Mononuclear cell (primary cell): ENCODE measurements at regions not wholly inside any gene's neighbourhood (a gene's known extent, or its start where the extent isn't known, plus 50 kb on each side); places are given as distances from the start of the nearest gene placed in this dataset.
"Not testable (repeated sequence)": the region's sequence is repeated elsewhere in the genome, so short reads cannot be mapped to it uniquely, and the experiment has no call there.

Source experiments
- H3K27me3 ChIP-seq: 2 replicates; pipeline ENCODE4 v1.6.0; 2011; ENCODE audit warnings: low read length, control low read depth; ENCODE audit not compliant: insufficient read depth
- H3K4me1 ChIP-seq: 2 replicates; pipeline ENCODE4 v1.5.1; 2011; ENCODE audit warnings: mild to moderate bottlenecking, low read length, control low read depth; ENCODE audit not compliant: insufficient read depth
- H3K4me3 ChIP-seq: 2 replicates; pipeline ENCODE4 v1.5.1; 2011; ENCODE audit warnings: mild to moderate bottlenecking, low read length, moderate library complexity
- H3K9me3 ChIP-seq: 2 replicates; pipeline ENCODE4 v1.5.1; 2011; ENCODE audit warnings: low read depth, mild to moderate bottlenecking, control low read depth, low read length

DNA sequence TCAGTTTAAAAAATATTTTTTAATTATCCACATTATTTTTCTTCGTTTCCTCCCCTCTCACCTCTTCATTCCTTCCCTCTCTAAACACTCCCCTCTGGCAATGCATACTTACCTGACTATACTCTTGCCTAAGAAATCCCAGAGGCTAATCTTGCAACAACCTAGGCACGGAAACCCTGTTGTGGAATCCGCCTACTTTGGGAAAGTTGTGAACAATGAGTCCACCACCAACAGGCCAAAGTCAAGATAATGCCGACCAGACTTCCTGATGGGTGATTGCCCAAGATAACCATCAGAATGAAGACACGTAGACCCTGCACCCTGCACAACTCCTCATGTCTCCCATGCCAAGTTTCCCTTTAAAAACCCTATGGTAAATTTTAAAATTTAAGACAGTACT is 521.5 kb downstream of the KIF20B start:
- Histone ChIP-seq H3K9me3 (no peaks in the 10 kb centered on the region), H3K4me1 (no peaks in the 10 kb centered on the region), H3K4me3 (no peak overlapping the region), H3K27me3 (no peaks in the 10 kb centered on the region)

DNA sequence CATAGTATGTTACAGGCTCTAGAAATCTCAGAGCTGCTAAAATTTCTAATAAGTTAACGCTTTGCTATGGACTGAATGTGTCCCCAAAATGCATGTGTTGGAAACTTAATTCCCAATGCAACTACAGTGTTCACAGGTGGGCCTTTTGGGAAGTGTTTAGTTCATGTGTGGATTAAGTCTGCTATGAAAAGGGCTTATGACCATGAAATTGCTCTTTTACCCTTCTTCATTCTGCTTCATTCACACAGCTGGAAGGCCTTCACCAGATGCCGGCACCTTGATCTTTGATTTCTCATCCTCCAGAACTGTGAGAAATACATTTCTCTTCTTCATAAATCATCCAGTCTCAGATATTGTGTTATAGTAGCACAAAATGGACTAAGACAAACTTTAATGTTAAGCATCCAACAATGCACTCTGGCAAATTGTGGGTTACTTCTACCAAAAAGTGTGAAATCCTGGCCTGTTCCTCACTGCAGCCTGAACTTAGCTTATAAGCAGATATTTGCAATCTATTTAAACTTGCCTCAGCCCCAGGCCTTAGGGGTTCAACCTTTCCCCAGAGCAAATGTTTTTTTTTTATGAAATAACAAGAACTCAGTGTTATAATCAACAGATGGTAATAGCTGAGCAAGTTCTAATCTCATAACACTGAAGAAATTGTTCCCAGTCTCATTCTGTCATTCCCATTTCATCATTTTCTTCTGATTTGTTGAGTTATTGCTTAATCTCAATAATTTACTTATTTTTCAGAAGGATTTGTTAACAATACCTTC is 523.6 kb downstream of the KIF20B start:
- Histone ChIP-seq H3K9me3 (no peaks in the 10 kb centered on the region), H3K4me1 (no peaks in the 10 kb centered on the region), H3K27me3 (no peaks in the 10 kb centered on the region), H3K4me3 (no peak overlapping the region)

DNA sequence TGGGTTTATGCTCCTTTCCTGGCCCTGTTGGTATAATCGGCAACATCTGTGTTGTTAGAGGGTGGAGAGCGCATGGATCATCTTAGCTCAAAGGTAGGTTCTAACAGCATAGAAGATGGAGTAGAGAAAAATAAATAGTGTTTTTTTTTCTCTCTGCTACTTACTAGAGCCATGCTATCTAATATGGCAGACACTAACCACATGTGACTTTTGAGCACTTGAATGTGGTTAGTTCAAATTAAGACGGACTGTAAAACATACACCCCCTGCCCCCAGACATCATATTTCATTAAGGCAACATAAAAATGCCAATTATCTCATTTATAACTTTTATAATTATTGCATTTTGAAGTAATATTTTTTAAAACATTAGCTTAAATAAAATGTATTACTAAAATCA is 525.1 kb downstream of the KIF20B start:
- Histone ChIP-seq H3K4me1 (no peaks in the 10 kb centered on the region), H3K4me3 (no peak overlapping the region), H3K27me3 (no peaks in the 10 kb centered on the region), H3K9me3 (no peaks in the 10 kb centered on the region)

DNA sequence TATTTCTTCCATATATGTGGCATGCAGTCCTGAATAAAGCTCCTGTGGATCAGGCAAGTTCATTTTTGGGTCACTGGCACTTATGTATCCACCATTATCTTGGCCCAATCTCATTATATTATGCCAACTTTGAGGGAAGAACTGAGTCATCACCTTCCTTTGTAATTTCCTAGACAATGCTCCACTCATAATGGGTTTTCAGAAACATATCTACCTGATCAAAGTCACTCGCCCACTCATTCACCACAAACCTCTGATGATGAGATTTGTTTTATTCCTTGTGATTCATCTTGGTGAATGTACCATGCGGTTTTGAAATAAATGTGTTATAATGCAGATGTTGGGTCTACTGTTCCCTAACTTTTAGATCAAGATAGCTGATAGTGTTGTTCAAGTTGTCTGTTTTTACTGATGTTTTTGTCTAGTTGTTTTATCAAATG is 525.8 kb downstream of the KIF20B start:
- no peaks in the 10 kb centered on the region for H3K4me1 ChIP-seq
- H3K4me3 ChIP-seq = no peak overlapping the region
- H3K27me3 ChIP-seq = no peaks in the 10 kb centered on the region
- no peaks in the 10 kb centered on the region for H3K9me3 ChIP-seq

DNA sequence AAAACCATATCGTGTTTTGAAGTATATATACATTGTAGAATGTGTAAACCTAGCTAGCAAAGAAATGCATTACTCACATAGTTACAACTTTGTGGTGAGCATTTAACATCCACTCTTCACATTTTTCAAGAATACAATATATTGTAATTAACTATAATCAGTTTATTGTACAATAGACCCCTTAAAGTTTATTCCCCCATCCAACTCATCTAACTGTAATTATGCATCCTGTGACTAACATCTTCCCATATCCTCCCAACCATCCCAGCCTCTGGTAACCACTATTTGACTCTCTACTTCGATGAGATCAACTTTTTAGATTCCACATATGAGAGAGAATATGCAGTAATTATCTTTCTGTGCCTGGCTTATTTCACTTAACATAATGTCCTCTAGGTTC is 526.4 kb downstream of the KIF20B start:
- Histone ChIP-seq H3K9me3 (no peaks in the 10 kb centered on the region), H3K4me3 (no peak overlapping the region), H3K4me1 (no peaks in the 10 kb centered on the region), H3K27me3 (no peaks in the 10 kb centered on the region)

DNA sequence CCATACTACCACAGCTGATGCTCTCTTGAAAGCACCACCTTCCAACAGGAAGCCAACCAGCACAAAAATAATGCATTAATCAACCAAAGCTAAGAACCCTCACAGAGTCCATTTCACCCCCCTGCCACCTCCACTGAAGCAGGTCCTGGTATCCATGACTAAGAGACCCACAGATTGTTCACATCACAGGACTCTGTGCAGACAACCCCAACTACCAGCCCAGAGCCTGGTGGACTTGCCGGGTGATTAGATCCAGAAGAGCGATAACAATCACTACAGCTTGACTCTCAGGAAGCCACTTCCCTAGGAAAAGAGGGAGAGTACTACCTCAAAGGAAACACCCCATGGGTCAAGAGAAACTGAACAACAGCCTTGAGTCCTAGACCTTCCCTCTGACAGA is 528.1 kb downstream of the KIF20B start:
- H3K4me1 ChIP-seq = no peaks in the 10 kb centered on the region
- H3K27me3 ChIP-seq = no peaks in the 10 kb centered on the region
- H3K4me3 ChIP-seq = no peak overlapping the region
- H3K9me3 ChIP-seq = no peaks in the 10 kb centered on the region

DNA sequence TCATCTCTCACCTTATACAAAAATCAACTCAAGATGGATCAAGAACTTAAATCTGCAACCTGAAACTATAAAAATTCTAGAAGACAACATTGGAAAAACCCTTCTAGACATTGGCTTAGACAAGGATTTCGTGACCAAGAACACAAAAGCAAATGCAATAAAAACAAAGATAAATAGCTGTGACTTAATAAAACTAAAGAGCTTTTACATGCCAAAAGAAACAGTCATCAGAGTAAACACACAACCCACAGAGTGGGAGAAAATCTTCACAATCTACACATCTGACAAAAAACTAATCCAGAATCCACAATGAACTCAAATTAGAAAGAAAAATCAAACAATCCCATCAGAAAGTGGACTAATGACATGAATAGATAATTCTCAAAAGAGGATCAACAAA is 532.4 kb downstream of the KIF20B start:
- not testable (repeated sequence) for H3K9me3 ChIP-seq, H3K4me1 ChIP-seq, H3K4me3 ChIP-seq, H3K27me3 ChIP-seq

DNA sequence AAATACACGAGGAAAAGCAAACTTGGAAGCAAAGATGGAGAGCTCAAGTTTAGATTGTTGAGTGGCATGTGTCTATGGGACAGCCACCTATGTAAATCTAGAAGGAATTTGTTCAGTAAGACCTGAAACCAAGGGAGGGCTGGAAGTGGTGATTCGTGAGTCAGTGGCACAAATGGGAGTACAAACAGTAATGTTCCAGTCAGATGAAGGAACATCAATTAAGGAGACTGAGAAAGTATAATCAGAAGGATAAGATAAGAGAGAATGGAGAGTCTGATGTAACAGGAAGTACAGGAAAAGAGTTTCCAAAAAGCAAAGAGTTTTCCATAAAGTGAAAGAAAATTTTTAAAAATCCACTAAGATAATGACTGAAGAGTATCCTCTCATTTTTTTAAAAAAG is 544.2 kb downstream of the KIF20B start:
- H3K9me3 ChIP-seq = no peaks in the 10 kb centered on the region
- H3K27me3 ChIP-seq = no peaks in the 10 kb centered on the region
- H3K4me3 ChIP-seq = no peak overlapping the region
- H3K4me1 ChIP-seq = no peaks in the 10 kb centered on the region

DNA sequence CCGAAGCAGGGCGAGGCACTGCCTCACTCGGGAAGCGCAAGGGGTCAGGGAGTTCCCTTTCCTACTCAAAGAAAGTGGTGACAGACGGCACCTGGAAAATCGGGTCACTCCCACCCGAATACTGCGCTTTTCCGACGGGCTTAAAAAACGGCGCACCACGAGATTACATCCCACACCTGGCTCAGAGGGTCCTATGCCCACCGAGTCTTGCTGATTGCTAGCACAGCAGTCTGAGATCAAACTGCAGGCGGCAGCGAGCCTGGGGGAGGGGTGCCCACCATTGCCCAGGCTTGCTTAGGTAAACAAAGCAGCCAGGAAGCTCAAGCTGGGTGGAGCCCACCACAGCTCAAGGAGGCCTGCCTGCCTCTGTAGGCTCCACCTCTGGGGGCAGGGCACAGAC is 549.4 kb downstream of the KIF20B start:
- H3K27me3 ChIP-seq, H3K9me3 ChIP-seq, H3K4me1 ChIP-seq, H3K4me3 ChIP-seq: not testable (repeated sequence)

DNA sequence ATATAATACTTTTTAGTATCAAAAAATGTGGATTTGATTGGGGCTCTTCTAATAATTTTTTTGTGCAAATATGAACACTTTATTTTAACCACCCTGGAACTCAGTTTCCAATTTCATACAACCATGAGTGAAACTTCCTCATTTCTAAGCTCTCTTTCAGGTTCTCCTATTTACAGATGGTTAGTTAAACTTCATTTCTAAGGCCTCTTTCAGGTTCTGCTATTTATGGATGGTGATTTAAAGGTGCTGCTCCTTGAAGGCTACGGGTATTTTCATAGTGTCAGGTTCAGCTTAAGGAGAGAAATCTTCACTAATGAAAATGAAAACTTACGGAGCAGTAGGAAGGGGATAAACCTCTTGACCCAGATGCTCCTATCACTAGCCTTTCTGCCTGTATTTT is 568.3 kb downstream of the KIF20B start:
- Histone ChIP-seq H3K9me3 (peaks cover 5% of the 10 kb centered on the region), H3K27me3 (no peaks in the 10 kb centered on the region)

DNA sequence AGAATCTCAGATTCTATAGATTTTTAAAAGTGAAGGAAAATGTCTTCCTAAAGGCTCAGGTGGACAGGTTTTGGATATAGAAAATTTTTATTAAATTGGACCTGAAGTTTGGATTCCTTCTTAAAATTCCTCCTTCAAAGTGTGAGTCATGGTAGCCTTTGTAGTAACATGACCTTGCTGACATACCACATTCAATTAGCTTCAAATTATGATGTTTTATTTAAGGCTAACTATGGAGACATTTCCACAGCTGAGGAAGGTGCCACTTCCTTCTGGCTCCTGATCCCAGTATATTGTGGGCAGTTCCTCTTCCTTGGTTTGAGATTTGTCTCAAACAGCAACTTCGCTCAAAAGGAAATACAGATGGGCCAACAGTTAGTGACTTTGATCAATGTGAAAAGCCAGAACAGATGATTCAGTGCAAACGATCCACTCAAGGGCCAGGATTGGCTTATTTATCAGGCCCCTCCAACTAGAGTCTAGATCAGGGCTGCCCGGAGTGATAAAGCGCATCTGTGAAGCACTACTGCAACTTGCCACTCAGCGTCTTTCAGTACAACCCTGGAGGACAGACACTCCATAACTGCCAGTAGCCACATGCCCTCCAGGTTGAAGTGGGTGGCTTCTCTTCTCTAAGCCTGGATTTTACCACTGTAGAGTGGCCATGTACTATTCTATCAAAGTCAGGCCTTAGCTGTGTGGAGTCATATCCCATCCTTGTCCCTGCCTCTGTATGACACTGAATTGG is 573.5 kb downstream of the KIF20B start:
- Histone ChIP-seq H3K9me3 (no peaks in the 10 kb centered on the region), H3K27me3 (no peaks in the 10 kb centered on the region), H3K4me1 (no peaks in the 10 kb centered on the region), H3K4me3 (no peak overlapping the region)

More for the DNA sequence above, 568.3 kb downstream of the KIF20B start:
- Histone ChIP-seq H3K4me1 (no peaks in the 10 kb centered on the region), H3K4me3 (no peak overlapping the region)

DNA sequence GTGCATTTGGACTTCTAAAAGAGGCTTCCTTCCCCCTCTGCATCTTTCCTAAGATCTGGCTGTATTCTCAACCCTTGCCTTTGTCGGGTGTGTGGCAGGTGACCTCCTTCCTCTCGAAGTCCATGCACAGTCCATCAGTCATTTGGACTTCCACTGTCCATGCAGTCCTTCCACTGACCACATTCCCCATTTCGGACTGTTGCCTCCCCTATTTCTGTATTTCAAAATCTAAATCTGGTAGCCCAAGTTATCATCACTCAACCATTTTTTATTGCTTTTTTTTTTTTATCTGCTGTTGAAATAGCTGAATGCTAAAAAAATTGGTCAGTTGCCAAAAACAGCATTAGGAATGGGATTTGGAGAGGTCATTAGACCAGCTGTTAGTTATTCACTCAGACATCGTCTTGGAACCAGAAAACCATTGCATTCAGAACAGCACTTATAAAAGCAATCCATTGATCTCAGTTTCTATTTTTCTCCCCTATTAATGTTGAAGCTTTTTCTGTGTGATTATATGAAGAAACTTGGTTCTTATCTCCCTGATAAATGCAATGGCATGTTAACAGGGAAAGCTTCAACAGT is 575.6 kb downstream of the KIF20B start:
- Histone ChIP-seq H3K27me3 (no peaks in the 10 kb centered on the region), H3K4me3 (no peak overlapping the region), H3K9me3 (no peaks in the 10 kb centered on the region), H3K4me1 (no peaks in the 10 kb centered on the region)

DNA sequence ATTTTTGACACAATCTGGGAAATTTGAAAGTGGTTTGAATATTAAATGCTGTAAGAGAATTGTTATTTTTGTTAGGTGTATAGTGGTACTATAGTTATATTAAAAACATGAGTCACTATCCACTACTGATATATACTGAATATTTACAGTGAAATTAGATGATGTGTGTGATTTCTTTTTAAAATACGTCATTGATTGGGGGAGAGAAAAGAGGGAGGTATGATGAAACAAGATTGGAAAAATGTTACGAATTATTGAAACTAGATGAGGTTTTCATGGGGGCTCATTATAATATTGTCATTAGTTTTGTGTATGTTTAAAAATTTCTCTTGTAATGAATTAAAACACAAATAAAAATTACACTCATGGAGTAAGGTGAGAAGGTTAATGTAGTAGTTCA is 571.4 kb downstream of the HTR7 start:
- no peak overlapping the region for H3K4me3 ChIP-seq
- no peaks in the 10 kb centered on the region for H3K4me1 ChIP-seq
- no peaks in the 10 kb centered on the region for H3K27me3 ChIP-seq
- no peaks in the 10 kb centered on the region for H3K9me3 ChIP-seq

DNA sequence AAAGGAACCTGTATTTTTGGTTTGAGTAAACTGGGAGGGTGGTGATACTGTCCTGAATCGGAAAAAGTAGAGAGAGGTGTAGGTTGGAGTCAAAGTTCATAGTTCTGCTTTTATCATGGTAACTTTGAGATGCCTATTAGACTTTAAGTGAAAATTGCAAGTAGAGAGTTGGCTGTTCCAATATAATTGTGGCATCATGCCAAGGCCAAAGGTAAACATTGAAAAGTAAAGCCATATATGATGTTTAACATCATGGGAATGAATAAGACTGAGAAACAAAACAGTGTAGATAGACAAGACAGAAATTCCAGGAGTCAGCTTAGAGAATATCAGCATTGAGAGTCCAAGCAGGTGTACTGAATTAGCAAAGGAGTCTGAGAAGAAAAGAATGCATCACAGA is 570.9 kb downstream of the HTR7 start:
- H3K4me1 ChIP-seq = no peaks in the 10 kb centered on the region
- no peaks in the 10 kb centered on the region for H3K9me3 ChIP-seq
- H3K4me3 ChIP-seq = no peak overlapping the region
- H3K27me3 ChIP-seq = no peaks in the 10 kb centered on the region

DNA sequence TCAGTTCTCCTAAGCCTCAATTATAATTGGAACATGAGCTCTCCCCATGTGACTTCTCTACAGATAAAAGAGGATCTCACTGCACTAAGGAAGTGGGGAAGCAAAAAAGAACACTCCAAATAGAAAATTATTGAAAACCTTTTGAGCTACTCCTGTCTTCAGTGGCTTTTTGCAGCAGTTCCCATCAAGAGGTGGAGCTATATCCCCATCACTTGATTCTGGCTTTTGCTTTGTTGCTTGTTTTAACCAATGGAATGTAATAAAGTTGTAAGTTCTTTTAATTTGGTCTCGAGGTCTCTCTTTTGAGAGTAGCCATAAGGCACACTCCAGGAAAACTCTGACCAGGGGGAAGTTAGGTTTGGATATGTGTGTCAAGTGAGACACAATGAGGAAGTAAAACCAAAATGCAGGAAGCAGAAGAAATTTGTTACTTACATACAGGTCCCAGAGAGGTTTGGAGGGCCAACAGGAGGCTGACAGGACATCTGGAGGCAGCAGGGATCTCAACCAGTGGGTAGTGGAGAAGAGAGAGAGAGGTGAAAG is 569.4 kb downstream of the HTR7 start:
- no peaks in the 10 kb centered on the region for H3K9me3 ChIP-seq
- H3K27me3 ChIP-seq = no peaks in the 10 kb centered on the region
- no peak overlapping the region for H3K4me3 ChIP-seq
- no peaks in the 10 kb centered on the region for H3K4me1 ChIP-seq
